GM19438 (cell line): ENCODE measurements at regions not wholly inside any gene's neighbourhood (a gene's known extent, or its start where the extent isn't known, plus 50 kb on each side); places are given as distances from the start of the nearest gene placed in this dataset.
"Not testable (repeated sequence)": the region's sequence is repeated elsewhere in the genome, so short reads cannot be mapped to it uniquely, and the experiment has no call there.

Experiments used
- ATAC-seq: cut with Tn5 transposase; IDR thresholded peaks from one replicate; pipeline ENCODE4 v1.9.1; 2021; ENCODE audit warnings: low read depth; ENCODE audit not compliant: unreplicated experiment

GRCh38 chr15:70379938-70380883, 282.5 kb upstream of the TLE3 start:
- ATAC-seq: no peak

GRCh38 chr15:70379134-70379533, 281.4 kb upstream of the TLE3 start:
- ATAC-seq: no peak

GRCh38 chr15:70378126-70379031, 280.7 kb upstream of the TLE3 start:
- ATAC-seq: no peak

- ATAC-seq: no peak
Measured at GRCh38 chr15:70376929-70377691, 279.4 kb upstream of the TLE3 start.

GRCh38 chr15:70376031-70376928, 278.6 kb upstream of the TLE3 start:
- ATAC-seq: no peak

GRCh38 chr15:70375586-70375985, 277.9 kb upstream of the TLE3 start:
- no peak for ATAC-seq

- ATAC-seq: no peak
Measured at GRCh38 chr15:70375006-70375431, 277.3 kb upstream of the TLE3 start.

GRCh38 chr15:70374096-70374495, 276.4 kb upstream of the TLE3 start:
- ATAC-seq: no peak

GRCh38 chr15:70373439-70373838, 275.7 kb upstream of the TLE3 start:
- not testable (repeated sequence) for ATAC-seq

- not testable (repeated sequence) for ATAC-seq
Measured at GRCh38 chr15:70367913-70368705, 270.4 kb upstream of the TLE3 start.

GRCh38 chr15:70364023-70364422, 266.3 kb upstream of the TLE3 start:
- not testable (repeated sequence) for ATAC-seq

GRCh38 chr15:70362886-70363285, 265.2 kb upstream of the TLE3 start:
- ATAC-seq: no peak

- ATAC-seq: no peak
Measured at GRCh38 chr15:70362350-70362749, 264.6 kb upstream of the TLE3 start.

- no peak for ATAC-seq
Measured at GRCh38 chr15:70361891-70362290, 264.2 kb upstream of the TLE3 start.

- ATAC-seq: no peak
Measured at GRCh38 chr15:70361106-70361505, 263.4 kb upstream of the TLE3 start.

GRCh38 chr15:70358871-70359647, 261.3 kb upstream of the TLE3 start:
- ATAC-seq: no peak

GRCh38 chr15:70358011-70358819, 260.5 kb upstream of the TLE3 start:
- no peak for ATAC-seq
